22Rv1 (cell line): ENCODE measurements at regions not wholly inside any gene's neighbourhood (a gene's known extent, or its start where the extent isn't known, plus 50 kb on each side); places are given as distances from the start of the nearest gene placed in this dataset.

ENCODE experiments used
- H3K27ac ChIP-seq: fragments of 450-650 bp; 2 replicates; pipeline ENCODE4 v1.5.1; 2017
- ZFX ChIP-seq: fragments of 450-650 bp; IDR thresholded peaks from 2 replicates; pipeline ENCODE4 v1.6.1; 2017; ENCODE audit warnings: antibody characterized with exemption, borderline replicate concordance
- TF ChIP-seq, protein P1 (sequence below): fragments of 450-650 bp; IDR thresholded peaks from 2 replicates; pipeline ENCODE4 v1.5.1; 2017; ENCODE audit warnings: mild to moderate bottlenecking

DNA sequence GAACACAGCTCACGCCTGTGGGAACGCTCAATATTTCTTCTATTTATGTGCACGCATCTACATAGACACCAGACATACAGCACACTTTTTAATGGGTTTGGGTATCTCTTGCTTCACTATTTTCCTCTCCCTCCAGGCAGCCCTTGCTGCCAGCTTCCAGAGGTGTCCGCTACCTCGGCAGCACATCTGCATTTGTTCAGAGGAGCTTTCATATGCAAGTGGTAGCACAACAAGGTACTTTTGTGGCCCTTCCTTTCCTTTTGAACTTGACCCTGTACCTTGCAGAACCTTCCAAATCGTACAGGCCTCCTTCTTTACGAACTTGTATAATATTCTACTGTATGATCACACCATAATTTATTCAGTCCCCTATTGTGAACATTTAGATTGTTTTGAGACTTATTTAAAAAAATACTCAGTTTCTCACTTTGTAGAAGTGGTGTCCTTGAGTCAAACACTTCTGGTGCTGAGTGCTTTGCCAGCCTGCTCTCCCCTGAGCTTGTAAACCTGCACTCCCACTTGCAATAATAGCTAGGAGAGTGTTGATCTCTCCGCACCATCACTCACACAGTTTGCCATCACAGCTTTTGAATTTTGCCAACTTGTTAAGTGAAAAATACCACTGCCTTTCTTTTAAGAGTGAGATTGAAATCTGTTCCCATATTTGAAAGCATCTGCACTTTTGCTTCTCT is 106.0 kb upstream of the ZNF32 start:
- no peak overlapping the region for H3K27ac ChIP-seq
- TF ChIP-seq ZFX = no peak
- TF ChIP-seq, protein P1, sequence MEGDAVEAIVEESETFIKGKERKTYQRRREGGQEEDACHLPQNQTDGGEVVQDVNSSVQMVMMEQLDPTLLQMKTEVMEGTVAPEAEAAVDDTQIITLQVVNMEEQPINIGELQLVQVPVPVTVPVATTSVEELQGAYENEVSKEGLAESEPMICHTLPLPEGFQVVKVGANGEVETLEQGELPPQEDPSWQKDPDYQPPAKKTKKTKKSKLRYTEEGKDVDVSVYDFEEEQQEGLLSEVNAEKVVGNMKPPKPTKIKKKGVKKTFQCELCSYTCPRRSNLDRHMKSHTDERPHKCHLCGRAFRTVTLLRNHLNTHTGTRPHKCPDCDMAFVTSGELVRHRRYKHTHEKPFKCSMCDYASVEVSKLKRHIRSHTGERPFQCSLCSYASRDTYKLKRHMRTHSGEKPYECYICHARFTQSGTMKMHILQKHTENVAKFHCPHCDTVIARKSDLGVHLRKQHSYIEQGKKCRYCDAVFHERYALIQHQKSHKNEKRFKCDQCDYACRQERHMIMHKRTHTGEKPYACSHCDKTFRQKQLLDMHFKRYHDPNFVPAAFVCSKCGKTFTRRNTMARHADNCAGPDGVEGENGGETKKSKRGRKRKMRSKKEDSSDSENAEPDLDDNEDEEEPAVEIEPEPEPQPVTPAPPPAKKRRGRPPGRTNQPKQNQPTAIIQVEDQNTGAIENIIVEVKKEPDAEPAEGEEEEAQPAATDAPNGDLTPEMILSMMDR = no peak

DNA sequence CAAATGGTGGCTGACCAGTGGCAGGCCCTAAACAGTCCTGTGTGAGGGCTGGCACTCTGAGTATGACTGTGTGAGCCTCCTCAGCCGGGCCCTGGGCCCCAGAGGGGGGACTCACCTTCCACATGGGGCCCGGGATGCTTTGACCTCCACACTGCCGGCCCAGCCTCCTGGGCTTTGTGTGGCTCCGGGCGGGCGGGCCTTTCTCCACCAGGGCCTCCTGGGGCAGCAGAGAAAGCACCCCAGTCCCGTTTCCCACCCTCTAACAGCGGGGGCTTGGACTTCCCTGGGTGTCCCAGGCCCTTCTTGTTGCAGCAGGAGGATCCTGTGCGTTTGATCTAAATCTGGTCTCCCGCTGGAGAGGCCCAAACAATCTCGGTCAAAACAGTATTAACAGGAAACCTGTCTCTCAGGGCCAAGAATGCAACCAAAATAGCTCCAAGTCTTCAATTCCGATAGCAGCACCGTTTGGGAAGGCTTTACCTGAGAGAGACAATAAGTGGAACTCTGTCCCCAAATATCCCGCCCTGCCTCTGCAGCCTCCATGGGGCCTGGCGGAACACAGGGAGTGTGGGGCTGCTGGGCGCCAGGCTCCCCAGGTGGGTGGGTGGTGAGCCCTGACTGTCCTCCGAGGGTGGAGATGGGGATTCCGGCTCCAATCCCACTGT is 104.8 kb upstream of the ZNF32 start:
- TF ChIP-seq, protein P1 = no peak
- TF ChIP-seq ZFX = no peak
- no peak overlapping the region for H3K27ac ChIP-seq

DNA sequence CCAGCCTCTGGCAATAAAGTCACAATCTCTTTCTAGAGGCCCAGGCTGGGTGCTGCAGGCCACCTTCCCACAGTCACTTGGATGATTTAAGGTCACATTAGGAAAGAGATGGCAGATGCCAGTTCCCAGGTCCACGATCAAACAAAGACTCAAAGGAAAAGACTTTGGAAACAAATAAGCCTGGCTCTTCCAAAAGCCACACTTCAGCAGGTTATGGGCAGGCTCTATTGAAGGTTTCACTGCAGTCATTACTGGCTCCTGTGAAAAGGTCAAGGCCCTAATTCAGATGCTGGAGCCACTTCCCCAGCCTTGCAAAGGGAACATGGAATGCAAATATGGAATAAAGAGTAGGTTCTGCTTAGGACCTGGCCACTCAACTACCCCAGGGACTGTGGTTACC is 104.0 kb upstream of the ZNF32 start:
- TF ChIP-seq, protein P1 = no peak
- no peak for TF ChIP-seq ZFX
- no peak overlapping the region for H3K27ac ChIP-seq

DNA sequence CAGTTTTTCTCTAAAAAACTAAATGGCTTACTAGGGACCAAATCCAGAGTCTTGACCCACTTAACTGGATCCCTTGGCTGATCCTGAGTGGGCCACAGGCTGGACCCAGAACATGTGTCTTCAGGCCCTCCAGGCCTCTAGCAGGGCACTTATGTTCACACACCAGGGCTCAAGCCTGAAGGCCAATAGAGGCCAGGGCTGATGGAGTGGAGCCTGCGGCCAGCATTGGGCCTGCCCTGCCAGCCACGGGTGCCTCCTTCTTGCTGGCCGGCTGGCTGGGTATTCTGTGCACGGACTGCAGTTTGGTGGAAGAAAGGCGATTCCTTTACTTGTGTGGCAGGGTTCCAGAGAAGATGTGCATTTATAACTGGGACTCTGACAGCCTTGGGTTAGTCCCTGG is 103.0 kb upstream of the ZNF32 start:
- TF ChIP-seq, protein P1 = no peak
- TF ChIP-seq ZFX = no peak
- H3K27ac ChIP-seq = no peak overlapping the region

DNA sequence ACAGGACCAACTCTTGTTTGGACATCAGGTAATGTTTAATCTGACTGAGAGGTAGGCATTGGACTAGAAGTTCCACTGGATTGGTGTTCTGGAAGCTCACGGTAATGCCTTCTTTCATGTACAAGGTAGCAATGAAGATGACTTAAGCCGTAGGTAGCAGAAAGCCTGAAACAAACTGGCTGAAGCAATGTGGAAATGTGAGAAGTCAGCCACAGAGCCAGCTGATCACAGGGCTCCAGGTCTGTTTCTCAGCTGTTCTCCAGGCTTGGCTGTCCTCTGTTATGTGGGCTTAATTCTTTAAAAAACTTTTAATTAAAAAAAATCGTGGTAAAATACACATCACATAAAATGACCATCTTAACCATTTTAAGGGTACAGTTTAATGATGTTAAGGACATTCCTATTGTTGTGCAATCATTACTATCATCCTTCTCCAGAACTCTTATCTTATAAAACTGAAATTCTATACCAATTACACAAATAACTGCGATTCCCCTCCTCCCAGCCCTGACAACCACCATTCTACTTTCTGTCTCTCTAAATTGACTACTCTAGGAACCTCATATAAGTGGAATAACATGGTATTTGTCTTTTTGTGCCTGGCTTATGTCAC is 101.4 kb upstream of the ZNF32 start:
- TF ChIP-seq, protein P1 = no peak
- TF ChIP-seq ZFX = no peak
- no peak overlapping the region for H3K27ac ChIP-seq

DNA sequence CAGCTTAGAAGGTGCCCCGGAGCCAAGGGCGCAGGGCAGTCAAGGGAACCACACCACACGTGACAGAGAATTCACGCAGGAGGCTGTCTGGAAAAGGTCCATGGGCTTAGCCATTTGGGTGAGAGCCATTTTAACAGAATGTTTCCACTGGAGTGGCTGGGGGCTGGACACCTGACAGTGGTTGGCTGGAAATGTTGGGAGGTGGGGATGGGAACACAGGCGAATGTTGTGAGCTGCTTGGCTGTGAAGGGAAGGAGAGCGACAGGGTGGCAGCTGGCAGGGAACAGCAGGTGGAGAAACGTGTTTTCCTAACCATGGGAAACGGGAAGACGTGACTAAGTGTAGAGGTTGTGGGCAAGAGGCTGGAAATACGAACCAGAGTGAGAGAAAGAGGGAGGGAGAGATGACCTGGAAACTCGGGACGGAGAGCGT is 100.5 kb upstream of the ZNF32 start:
- TF ChIP-seq, protein P1 = no peak
- no peak for TF ChIP-seq ZFX
- no peak overlapping the region for H3K27ac ChIP-seq

DNA sequence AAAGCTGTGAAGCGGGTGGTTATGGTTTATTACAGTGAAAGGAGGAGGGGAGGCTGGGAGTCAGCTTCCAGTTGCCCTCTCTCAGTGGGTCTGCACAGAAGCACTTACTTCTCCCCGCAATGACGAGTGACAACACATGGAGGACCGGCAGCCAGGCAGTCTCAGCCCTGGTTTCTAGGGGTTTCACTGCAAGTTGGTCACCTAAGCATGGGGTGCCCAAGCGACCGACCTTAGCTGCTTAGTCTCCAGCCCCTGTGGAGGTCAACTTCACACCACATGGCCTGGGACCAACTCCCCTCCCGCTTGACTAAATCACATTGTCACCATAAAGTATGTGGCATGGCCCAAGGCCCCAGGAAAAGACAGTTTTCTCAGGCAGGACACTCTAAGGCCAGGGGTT is 99.9 kb upstream of the ZNF32 start:
- no peak overlapping the region for H3K27ac ChIP-seq
- TF ChIP-seq, protein P1 = no peak
- TF ChIP-seq ZFX = no peak
